GM19438 (cell line): ENCODE measurements at regions not wholly inside any gene's neighbourhood (a gene's known extent, or its start where the extent isn't known, plus 50 kb on each side); places are given as distances from the start of the nearest gene placed in this dataset.

Experiments
- ATAC-seq: cut with Tn5 transposase; IDR thresholded peaks from one replicate; pipeline ENCODE4 v1.9.1; 2021; ENCODE audit warnings: low read depth; ENCODE audit not compliant: unreplicated experiment

GRCh38 chrX:7294483-7294882, 146.5 kb upstream of the PUDP start:
- no peak for ATAC-seq

GRCh38 chrX:7286168-7286837, 138.3 kb upstream of the PUDP start:
- no peak for ATAC-seq

- ATAC-seq, result no peak
Observed at GRCh38 chrX:7285765-7286164, 137.8 kb upstream of the PUDP start.

GRCh38 chrX:7283741-7284140, 135.8 kb upstream of the PUDP start:
- no peak for ATAC-seq

- ATAC-seq, result no peak
Observed at GRCh38 chrX:7280520-7280919, 132.6 kb upstream of the PUDP start.

GRCh38 chrX:7272346-7272745, 124.4 kb upstream of the PUDP start:
- no peak for ATAC-seq

GRCh38 chrX:7270933-7271332, 123.0 kb upstream of the PUDP start:
- no peak for ATAC-seq

GRCh38 chrX:7269991-7270390, 122.0 kb upstream of the PUDP start:
- ATAC-seq, result no peak

GRCh38 chrX:7269589-7269988, 121.6 kb upstream of the PUDP start:
- no peak for ATAC-seq

- no peak for ATAC-seq
Observed at GRCh38 chrX:7266288-7266687, 118.3 kb upstream of the PUDP start.

- no peak for ATAC-seq
Observed at GRCh38 chrX:7264399-7264798, 116.4 kb upstream of the PUDP start.

- no peak for ATAC-seq
Observed at GRCh38 chrX:7263961-7264360, 116.0 kb upstream of the PUDP start.

- ATAC-seq, result no peak
Observed at GRCh38 chrX:7263330-7263729, 115.4 kb upstream of the PUDP start.

- ATAC-seq, result no peak
Observed at GRCh38 chrX:7262551-7262950, 114.6 kb upstream of the PUDP start.

- peak; percentile 94 for ATAC-seq
Observed at GRCh38 chrX:7261672-7262332, 113.8 kb upstream of the PUDP start.

GRCh38 chrX:7254144-7254543, 106.2 kb upstream of the PUDP start:
- no peak for ATAC-seq

GRCh38 chrX:7253565-7253964, 105.6 kb upstream of the PUDP start:
- no peak for ATAC-seq

- no peak for ATAC-seq
Observed at GRCh38 chrX:7252013-7252610, 104.2 kb upstream of the PUDP start.

- ATAC-seq, result no peak
Observed at GRCh38 chrX:7247346-7247745, 99.4 kb upstream of the PUDP start.

- no peak for ATAC-seq
Observed at GRCh38 chrX:7244405-7244804, 96.5 kb upstream of the PUDP start.

GRCh38 chrX:7242613-7243012, 94.7 kb upstream of the PUDP start:
- ATAC-seq, result peak; percentile 91

- ATAC-seq, result no peak
Observed at GRCh38 chrX:7240929-7241328, 93.0 kb upstream of the PUDP start.
